ENCODE measurements at regions not wholly inside any gene's neighbourhood (a gene's known extent, or its start where the extent isn't known, plus 50 kb on each side); places are given as distances from the start of the nearest gene placed in this dataset.

DNA sequence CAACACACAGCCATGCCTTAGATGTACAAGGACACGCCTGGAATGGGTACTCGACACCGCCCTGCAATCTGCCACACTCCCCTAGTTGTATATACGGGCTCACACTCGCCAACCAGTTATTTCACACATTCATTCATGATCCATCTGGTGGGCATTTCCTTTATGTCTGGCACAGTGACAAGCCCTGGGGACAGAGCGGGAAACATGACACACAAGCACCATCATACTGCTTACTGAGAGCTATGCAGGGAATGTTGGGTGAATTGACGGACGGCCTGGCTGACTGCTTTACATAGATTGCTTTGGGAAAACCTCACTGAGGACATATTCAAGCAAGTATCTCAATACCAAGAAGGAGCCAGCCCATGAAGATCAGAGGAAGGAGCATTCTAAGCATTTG, 448.0 kb upstream of the SPRED2 start:
- DNase-seq: no peak

DNA sequence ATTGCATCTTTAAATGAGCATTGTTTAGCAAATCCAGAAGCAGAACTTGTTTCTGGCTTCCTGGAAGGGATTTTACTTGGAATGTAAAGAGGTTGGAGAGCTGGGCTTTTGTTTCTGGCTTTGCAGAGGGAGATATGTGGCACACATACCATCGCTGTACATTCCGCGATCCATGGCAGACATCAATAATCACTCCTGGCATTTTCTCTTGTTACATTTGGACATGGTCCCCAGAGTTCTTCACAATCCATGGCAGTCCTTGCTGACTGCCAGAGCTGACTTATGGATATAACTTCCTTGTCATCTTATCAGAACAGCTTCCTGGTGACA, 445.6 kb upstream of the SPRED2 start:
- DNase-seq: no peak

DNA sequence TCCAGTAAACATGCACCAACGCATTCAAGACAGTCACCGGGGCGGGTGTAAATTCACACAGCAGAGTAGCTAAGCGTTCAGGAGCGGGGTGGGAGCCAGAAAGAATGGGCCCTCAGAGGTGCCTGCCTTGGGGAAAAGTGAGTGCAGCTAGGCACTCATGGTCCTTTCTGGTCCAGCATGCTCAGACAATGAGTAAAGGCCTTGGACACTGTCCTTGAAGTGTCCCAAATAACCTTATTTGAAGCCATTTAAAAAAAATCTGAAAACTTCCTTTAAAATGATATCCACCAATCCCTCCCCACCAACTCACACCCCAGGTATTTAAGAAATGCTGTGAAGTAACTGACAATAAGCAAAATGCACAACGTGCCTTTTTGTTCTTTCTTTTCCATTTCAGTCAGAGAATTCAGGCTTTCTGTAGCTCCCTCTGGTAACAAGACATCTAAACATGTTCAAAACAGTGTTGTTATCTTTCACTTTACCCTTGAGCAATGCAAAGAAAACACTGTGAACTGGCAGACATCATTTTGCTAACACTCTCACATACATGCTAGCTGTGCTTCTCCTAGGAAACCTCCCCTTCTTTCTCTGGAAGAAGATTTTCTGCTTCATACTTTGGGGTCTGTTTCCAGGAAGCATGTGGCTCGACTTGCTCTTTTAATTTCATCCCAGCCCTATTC, 445.1 kb upstream of the SPRED2 start:
- DNase-seq: no peak

DNA sequence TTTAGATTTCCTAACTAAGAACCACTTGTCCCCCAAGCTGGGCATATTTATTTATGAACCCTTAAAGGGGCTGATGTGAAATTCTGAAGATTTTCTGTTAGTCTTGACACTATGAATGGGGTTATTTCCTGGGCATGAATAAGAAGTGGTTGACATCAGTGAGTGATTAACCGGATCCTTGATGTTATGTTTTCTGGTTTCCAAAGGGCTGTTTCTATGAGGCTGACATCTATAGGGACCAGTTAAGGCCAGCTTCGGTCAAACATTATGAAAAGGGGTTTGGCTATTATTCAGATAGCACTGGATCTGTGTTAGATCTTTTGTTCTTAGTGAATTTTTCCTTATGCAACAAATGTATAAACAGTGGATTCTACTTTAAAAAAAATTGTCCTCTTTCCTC, 443.7 kb upstream of the SPRED2 start:
- DNase-seq: no peak

- no peak for DNase-seq
These were observed 438.4 kb upstream of the SPRED2 start for GRCh38 chr2:65870826-65871225.

DNA sequence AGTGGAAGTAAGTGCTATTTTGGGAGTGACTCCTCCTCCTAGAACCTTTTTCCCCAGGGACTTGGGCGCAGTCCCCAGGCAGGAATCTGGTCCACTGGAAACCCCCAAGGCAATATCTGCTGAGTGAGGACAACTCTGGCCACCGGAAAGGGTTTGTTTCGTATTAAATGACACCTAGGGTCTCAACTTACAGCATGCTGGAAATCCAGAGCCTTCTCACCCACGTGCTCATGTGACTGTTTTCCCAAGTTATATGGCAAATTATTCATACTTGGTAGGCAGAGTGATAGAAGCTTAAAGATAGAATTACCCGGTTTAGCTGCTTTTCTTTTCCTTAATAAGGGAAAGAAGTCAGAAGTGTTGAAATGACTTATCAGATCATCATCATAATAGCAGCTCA, 436.9 kb upstream of the SPRED2 start:
- DNase-seq: no peak

DNA sequence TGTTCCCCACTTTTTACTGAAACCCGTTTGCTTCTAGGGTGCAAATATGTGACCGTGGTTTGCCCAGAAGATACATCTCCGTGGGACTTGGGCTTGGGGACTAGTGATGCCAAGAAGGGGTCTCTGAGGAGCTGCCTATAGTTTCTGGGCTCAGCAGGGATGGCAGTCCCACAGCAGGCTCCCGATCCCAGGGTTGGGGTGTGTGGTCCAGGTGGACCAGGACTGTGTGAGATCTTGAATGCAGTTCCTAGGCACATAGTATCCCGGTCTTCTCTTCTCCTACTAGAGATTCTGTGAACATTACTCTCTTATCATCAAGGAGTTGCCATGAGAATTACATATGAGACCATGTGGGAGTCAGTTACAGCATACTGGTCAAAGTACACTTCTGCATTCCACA, 435.8 kb upstream of the SPRED2 start:
- no peak for DNase-seq

GRCh38 chr2:65867446-65867845, 435.0 kb upstream of the SPRED2 start:
- no peak for DNase-seq

DNA sequence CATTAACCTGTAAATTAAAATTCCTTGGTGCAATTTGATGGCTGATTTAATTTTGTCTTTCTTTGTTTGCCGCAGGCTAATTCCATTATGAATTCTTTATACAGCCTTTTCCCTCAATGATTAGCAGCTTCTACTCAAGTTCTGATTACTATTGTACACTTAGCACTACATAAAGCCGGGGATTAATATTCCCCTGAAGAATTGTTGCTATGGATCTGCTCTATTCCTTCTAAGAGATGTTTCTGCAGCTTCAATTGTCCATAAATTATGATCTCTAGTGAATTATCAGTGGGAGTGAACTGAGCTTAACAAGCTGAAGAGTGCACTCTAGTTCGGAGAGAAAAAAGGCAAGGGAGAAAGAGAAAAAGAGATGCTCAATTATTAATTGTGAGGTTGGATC, 433.7 kb upstream of the SPRED2 start:
- DNase-seq: no peak

GRCh38 chr2:65864619-65865018, 432.2 kb upstream of the SPRED2 start:
- no peak for DNase-seq

GRCh38 chr2:65863713-65864112, 431.3 kb upstream of the SPRED2 start:
- no peak for DNase-seq

DNA sequence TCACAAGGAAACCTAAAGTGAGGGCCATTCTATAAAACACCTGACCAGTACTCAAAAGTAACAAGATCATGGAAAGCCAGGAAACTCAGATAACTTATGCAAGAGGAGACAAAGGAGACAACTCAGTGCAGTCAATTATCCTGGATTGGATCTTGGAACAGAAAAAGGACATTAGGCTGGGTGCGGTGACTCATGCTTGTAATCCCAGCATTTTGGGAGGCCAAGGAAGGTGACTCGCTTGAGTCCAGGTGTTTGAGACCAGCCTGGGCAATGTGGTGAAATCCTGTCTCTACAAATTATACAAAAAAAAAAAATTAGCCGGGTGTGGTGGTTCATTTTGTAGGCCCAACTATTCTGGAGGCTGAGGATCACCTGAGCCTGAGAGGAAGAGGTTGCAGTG, 424.5 kb upstream of the SPRED2 start:
- no peak for DNase-seq

DNA sequence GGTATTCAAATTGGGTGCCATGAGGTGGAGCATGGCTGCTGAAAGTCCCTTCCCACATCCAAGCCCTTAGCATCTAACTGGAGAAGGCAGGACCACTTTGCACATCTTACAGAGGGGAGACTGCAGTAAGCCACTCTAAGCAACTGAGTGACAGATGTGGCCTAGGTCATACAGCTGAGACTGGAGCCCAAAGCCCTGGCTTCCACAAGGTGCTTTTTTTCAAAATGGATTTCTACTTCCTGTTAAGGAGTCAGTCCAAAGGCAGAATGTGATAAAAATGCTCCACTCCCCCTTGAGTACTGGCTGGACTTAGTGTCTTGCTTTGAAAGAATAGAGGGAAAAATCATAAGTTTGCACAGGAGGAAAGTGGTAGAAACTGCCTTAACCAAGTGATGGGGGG, 424.0 kb upstream of the SPRED2 start:
- no peak for DNase-seq

- DNase-seq: no peak
These were observed 418.3 kb upstream of the SPRED2 start for GRCh38 chr2:65850695-65851094.

DNA sequence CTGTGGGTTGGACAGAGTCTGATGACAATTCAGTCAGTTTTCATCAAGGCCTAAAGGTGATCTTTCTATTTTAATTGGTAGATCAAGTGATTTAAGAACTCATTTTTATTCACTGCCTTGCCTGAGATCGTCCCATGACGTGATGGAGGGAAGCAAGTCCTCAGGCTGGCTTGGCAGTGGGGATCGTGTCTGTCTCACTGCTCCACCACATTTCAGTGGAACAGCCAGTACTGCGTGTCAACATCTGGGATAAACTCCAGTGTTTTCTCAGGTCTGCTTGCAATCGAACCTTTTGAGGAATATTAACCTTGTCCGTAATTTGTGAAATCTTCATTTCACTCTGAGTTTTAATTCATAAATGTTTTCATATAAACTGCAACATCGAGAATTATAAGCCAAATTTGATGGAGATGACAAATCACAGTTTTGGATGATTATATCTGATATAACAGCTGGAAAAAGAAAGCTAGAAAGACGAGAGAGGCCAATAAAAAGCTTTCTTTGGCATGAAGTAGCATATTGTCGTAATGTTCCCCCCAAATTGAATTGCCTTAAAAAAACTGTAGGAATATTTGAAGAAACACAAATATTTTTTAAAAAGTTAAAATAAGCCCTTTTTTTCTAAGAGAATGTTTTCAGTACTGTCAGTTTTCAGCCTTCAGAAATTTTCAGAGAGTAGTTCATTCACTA, 414.7 kb upstream of the SPRED2 start:
- DNase-seq: no peak

- DNase-seq: no peak
These were observed 413.2 kb upstream of the SPRED2 start for GRCh38 chr2:65845442-65846182.

GRCh38 chr2:65842104-65842503, 409.7 kb upstream of the SPRED2 start:
- no peak for DNase-seq

DNA sequence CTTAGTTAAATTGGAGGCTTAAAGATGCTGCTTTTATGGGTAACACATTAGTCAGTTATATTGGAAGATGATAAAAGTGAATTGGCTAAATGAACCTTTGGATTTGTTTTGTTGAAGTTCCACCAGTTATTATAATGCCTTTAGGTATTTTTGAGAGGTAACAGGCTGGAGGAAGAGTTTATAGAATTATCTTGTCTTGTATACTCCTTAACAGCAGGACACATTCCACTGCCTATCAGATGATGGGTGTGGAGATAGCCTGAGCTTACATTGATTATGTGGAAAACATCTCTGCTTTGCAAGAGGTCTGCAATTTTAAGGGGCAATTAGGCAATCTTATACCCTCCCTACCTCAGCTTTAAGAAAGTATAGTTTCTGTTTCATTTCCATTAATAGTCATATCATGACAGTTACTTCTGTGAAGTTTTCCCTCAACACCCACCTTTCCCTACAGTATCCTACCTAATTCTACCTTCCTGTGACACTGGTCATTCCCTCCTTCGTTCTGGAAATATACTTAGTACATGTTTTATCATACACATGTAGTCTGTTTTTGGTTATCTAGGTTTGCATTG, 403.7 kb upstream of the SPRED2 start:
- no peak for DNase-seq

DNA sequence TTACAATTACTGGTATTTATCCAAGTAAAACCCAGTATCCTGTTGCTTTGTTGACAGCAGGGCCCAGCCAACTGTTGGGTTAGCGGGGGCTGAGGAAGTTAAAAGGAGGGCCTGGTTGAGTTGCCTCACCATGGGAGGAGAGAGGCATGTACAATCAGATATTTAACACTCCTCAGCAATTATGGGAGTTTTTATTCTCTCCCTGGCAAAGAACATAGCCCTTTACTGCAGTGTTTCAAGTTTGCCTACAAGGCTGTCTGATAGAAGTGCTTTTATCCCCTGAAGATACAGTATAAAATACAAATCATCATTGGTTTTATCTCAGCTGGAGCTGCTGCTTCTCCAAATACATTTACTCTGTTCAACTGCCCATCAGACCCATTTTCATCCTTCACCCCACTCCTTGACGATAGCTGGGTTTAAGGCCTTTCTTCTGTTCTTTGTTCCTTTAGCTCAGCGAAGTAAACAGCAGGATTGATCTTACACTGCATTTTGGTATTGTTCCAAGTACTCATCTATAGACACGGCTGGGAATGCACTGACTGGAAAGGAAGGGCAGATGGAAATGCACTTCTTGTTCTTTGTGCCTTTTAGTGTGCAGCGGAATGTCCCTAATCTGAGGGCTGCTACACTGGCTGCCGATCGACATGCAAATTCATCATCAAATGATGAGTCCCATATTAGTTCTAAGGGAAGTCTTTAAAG, 402.5 kb upstream of the SPRED2 start:
- no peak for DNase-seq

- DNase-seq: no peak
These were observed 401.7 kb upstream of the SPRED2 start for GRCh38 chr2:65834062-65834461.

GRCh38 chr2:65831509-65831908, 399.1 kb upstream of the SPRED2 start:
- DNase-seq: no peak

DNA sequence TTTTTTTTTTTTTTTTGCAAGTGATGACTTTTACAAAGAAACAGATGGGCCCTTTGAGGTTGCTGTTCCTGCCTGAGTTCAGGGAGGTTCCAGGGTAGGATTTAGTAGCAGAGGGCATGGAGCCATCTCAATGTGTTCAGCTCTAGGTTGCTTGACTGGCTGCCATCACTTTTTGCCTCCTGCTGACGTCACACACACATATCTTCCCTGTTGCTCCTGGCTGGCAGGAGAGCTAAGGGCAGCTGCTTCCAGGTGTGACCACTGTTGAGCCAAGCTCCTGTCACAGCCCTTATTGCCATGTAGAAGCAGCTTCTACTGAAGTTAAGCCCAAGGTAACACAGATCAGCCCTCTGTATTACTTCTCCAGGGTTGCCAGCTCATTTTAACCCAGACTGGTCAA, 394.2 kb upstream of the SPRED2 start:
- no peak for DNase-seq

DNA sequence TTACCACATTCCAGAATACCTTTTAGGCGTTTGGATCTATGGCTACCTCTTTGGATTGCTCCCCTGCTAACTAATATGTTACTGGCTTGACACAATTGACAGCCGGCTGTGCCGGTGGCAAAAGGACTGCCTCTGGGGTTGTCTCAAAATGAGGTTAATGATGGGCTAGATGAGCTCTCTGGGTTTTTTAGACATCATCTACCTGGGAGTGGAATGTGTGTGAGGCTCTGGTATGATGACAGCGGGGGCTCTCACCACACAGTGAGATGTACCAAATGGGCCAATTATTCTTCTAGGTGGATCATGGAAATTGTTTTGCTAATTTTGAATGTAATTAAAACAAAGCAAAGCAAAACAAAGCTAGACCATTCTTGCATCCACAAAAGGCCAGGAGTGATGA, 391.1 kb upstream of the SPRED2 start:
- no peak for DNase-seq

Data from activated CD4-positive, alpha-beta T cell treated with anti-CD3 and anti-CD28 coated beads, Interleukin-2, amount 50 U/mL, for 48 hours (primary cell).